Spleen (tissue), 7 donors: ENCODE measurements at regions not wholly inside any gene's neighbourhood (a gene's known extent, or its start where the extent isn't known, plus 50 kb on each side); places are given as distances from the start of the nearest gene placed in this dataset.

Experiments used
- CTCF ChIP-seq, 11 experiments: fragments of 200-600 bp in 7 of 11; fragments of 450-650 bp in 4 of 11; sonication (generic) in 4 of 11; IDR thresholded peaks in 8 of 11; conservative IDR thresholded peaks in 3 of 11; 1 replicate in 7 of 11; 2 replicates in 4 of 11; pipeline versions ENCODE4 v1.4.0 to v1.8.0; 2016 to 2021; ENCODE audit warnings: antibody characterized with exemption in 11 of 11, inconsistent platforms in 4 of 11, mild to moderate bottlenecking in 1 of 11
- POLR2AphosphoS5 ChIP-seq, 3 donors: sonication (generic); formaldehyde crosslinking; IDR thresholded peaks; one replicate each; pipeline ENCODE4 v1.5.1; 2017; ENCODE audit warnings: antibody characterized with exemption in 3 of 3
- donor health status: DM: no; HTN: no; CAD: no; lungs with moderate emphysema.
- donor health status: DM: no; HTN: no; CAD: no.
- donor health status: DM: no; HTN: no; CAD: no.

GRCh38 chr10:83945982-83946718 is 193.2 kb upstream of the GHITM start:
- TF ChIP-seq CTCF (IDR thresholded peaks at IDR 0.05 in 8 of 11, conservative IDR thresholded peaks at IDR 0.05 in 3 of 11) = no peak
- no peak for TF ChIP-seq POLR2AphosphoS5 (IDR thresholded peaks at IDR 0.05)
